H9 (cell line): ENCODE measurements at regions not wholly inside any gene's neighbourhood (a gene's known extent, or its start where the extent isn't known, plus 50 kb on each side); places are given as distances from the start of the nearest gene placed in this dataset.

Experiments
- DNase-seq: peaks from one replicate; pipeline ENCODE4 v3.0.0-alpha.2; 2017
- H2AFZ ChIP-seq: one replicate; pipeline ENCODE4 v1.6.1; 2013; ENCODE audit warnings: mild to moderate bottlenecking, low read length, control low read depth, moderate library complexity
- H2AK5ac ChIP-seq: 2 replicates; pipeline ENCODE4 v1.6.1; 2013; ENCODE audit warnings: low read length, control low read depth, mixed read lengths; ENCODE audit not compliant: insufficient read length
- H2BK120ac ChIP-seq: one replicate; pipeline ENCODE4 v1.6.1; 2013; ENCODE audit warnings: low read depth, mild to moderate bottlenecking, low read length, control low read depth, inconsistent platforms; ENCODE audit not compliant: poor library complexity, severe bottlenecking
- H2BK12ac ChIP-seq: 2 replicates; pipeline ENCODE4 v1.6.1; 2013; ENCODE audit warnings: low read length, control low read depth, mixed read lengths, low read depth; ENCODE audit not compliant: insufficient read length
- H2BK15ac ChIP-seq: 2 replicates; pipeline ENCODE4 v1.6.1; 2013; ENCODE audit warnings: low read depth, low read length, control low read depth
- H2BK20ac ChIP-seq: one replicate; pipeline ENCODE4 v1.6.1; 2013; ENCODE audit warnings: low read depth, mild to moderate bottlenecking, low read length, control low read depth, inconsistent platforms; ENCODE audit not compliant: poor library complexity, severe bottlenecking
- H2BK5ac ChIP-seq: 2 replicates; pipeline ENCODE4 v1.6.1; 2013; ENCODE audit warnings: low read length, control low read depth, mixed read lengths; ENCODE audit not compliant: insufficient read length
- H3K14ac ChIP-seq: 2 replicates; pipeline ENCODE4 v1.6.1; 2013; ENCODE audit warnings: low read length, control low read depth; ENCODE audit not compliant: insufficient read depth
- H3K18ac ChIP-seq: 2 replicates; pipeline ENCODE4 v1.6.1; 2013; ENCODE audit warnings: low read depth, mild to moderate bottlenecking, mixed read lengths, low read length, control low read depth; ENCODE audit not compliant: insufficient read length
- H3K23ac ChIP-seq: 2 replicates; pipeline ENCODE4 v1.6.1; 2013; ENCODE audit warnings: low read length, control low read depth, mixed read lengths, low read depth; ENCODE audit not compliant: insufficient read length
- H3K23me2 ChIP-seq: 2 replicates; pipeline ENCODE4 v1.6.1; 2013; ENCODE audit warnings: low read depth, mild to moderate bottlenecking, mixed read lengths, low read length, control low read depth; ENCODE audit not compliant: insufficient read length, poor library complexity, severe bottlenecking
- H3K27ac ChIP-seq: 2 replicates; pipeline ENCODE4 v1.5.1; 2013; ENCODE audit warnings: low read length, control low read depth, mixed read lengths, low read depth; ENCODE audit not compliant: insufficient read length
- H3K27me3 ChIP-seq: 2 replicates; pipeline ENCODE4 v1.6.1; 2013; ENCODE audit warnings: low read length, control low read depth, inconsistent platforms; ENCODE audit not compliant: insufficient read depth
- H3K4ac ChIP-seq: 2 replicates; pipeline ENCODE4 v1.6.1; 2013; ENCODE audit warnings: low read depth, mild to moderate bottlenecking, control low read depth, inconsistent platforms, low read length, moderate library complexity
- H3K4me1 ChIP-seq: 2 replicates; pipeline ENCODE4 v1.6.1; 2013; ENCODE audit warnings: low read length, control low read depth, inconsistent platforms; ENCODE audit not compliant: insufficient read depth
- H3K4me2 ChIP-seq: 2 replicates; pipeline ENCODE4 v1.6.1; 2013; ENCODE audit warnings: low read length, control low read depth, mixed read lengths; ENCODE audit not compliant: insufficient read length, insufficient read depth
- H3K56ac ChIP-seq: 2 replicates; pipeline ENCODE4 v1.6.1; 2013; ENCODE audit warnings: low read depth, mild to moderate bottlenecking, mixed read lengths, low read length, control low read depth; ENCODE audit not compliant: insufficient read length
- H3K79me1 ChIP-seq: 2 replicates; pipeline ENCODE4 v1.6.1; 2013; ENCODE audit warnings: low read depth, mild to moderate bottlenecking, moderate library complexity, low read length, control low read depth, inconsistent platforms; ENCODE audit not compliant: insufficient read depth, poor library complexity, severe bottlenecking
- H3K79me2 ChIP-seq: 2 replicates; pipeline ENCODE4 v1.6.1; 2013; ENCODE audit warnings: low read length, control low read depth, inconsistent platforms; ENCODE audit not compliant: insufficient read depth
- H3K9ac ChIP-seq: 2 replicates; pipeline ENCODE4 v1.6.1; 2013; ENCODE audit warnings: low read length, control low read depth, mixed read lengths; ENCODE audit not compliant: insufficient read length; ENCODE audit errors: extremely low read depth
- H3K9me3 ChIP-seq: one replicate; pipeline ENCODE4 v1.6.1; 2013; ENCODE audit warnings: low read depth, low read length, inconsistent platforms; ENCODE audit not compliant: control insufficient read depth
- H3T11ph ChIP-seq: one replicate; pipeline ENCODE4 v1.6.1; 2013; ENCODE audit warnings: mild to moderate bottlenecking, low read length, control low read depth, inconsistent platforms
- H4K20me1 ChIP-seq: one replicate; pipeline ENCODE4 v1.6.1; 2013; ENCODE audit not compliant: control insufficient read depth, insufficient read length, insufficient read depth
- H4K5ac ChIP-seq: 2 replicates; pipeline ENCODE4 v1.6.1; 2013; ENCODE audit warnings: low read depth, mild to moderate bottlenecking, mixed read lengths, low read length, control low read depth; ENCODE audit not compliant: insufficient read length
- H4K8ac ChIP-seq: replicated peaks from 2 replicates; pipeline ENCODE4 v1.6.1; 2013; ENCODE audit warnings: low read length, control low read depth, mixed read lengths, low read depth; ENCODE audit not compliant: insufficient read length
- H4K91ac ChIP-seq: 2 replicates; pipeline ENCODE4 v1.6.1; 2013; ENCODE audit warnings: low read depth, mild to moderate bottlenecking, moderate library complexity, mixed read lengths, low read length, control low read depth; ENCODE audit not compliant: insufficient read length
- H3K27ac Mint-ChIP-seq, 3 experiments: 2 replicates in 2 of 3; 3 replicates in 1 of 3; pipeline ENCODE4 v1.8.0; 2020 to 2021; ENCODE audit warnings: mixed read lengths in 3 of 3, mild to moderate bottlenecking in 1 of 3, moderate library complexity in 1 of 3
- H3K27me3 Mint-ChIP-seq: 2 replicates; pipeline ENCODE4 v1.8.0; 2021; ENCODE audit warnings: low read depth, mild to moderate bottlenecking, moderate library complexity, mixed read lengths
- H3K36me3 Mint-ChIP-seq, 3 experiments: 2 replicates in 2 of 3; 3 replicates in 1 of 3; pipeline ENCODE4 v1.8.0; 2020 to 2021; ENCODE audit warnings: low read depth in 3 of 3, mixed read lengths in 3 of 3; ENCODE audit not compliant: insufficient read depth in 1 of 3
- H3K4me1 Mint-ChIP-seq, 2 experiments: 2 replicates each; pipeline ENCODE4 v1.8.0; 2020; ENCODE audit warnings: mixed read lengths in 2 of 2
- H3K4me3 Mint-ChIP-seq, 2 experiments: 2 replicates in 1 of 2; 3 replicates in 1 of 2; pipeline ENCODE4 v1.8.0; 2020 to 2021; ENCODE audit warnings: mild to moderate bottlenecking in 2 of 2, mixed read lengths in 2 of 2, moderate library complexity in 1 of 2
- H3K9me3 Mint-ChIP-seq, 2 experiments: 2 replicates in 1 of 2; 3 replicates in 1 of 2; pipeline ENCODE4 v1.8.0; 2020; ENCODE audit warnings: mild to moderate bottlenecking in 2 of 2, mixed read lengths in 2 of 2, moderate library complexity in 1 of 2
- WGBS: extraction: QIAGEN DNeasy Blood & Tissue Kit; methylation state at CpG from one replicate; pipeline ENCODE4 v1.1.7; 2013; ENCODE audit warnings: missing lambda C conversion rate, low lambda C conversion rate, mixed read lengths; ENCODE audit not compliant: insufficient read length; ENCODE audit errors: extremely low coverage; 5-methylcytosine and 5-hydroxymethylcytosine counted together
- TF ChIP-seq, protein P1 (sequence below): fragments of 200-600 bp; sonication (generic); conservative IDR thresholded peaks from 3 replicates; pipeline ENCODE4 v1.8.0; 2021; ENCODE audit warnings: antibody characterized with exemption, mild to moderate bottlenecking

DNA sequence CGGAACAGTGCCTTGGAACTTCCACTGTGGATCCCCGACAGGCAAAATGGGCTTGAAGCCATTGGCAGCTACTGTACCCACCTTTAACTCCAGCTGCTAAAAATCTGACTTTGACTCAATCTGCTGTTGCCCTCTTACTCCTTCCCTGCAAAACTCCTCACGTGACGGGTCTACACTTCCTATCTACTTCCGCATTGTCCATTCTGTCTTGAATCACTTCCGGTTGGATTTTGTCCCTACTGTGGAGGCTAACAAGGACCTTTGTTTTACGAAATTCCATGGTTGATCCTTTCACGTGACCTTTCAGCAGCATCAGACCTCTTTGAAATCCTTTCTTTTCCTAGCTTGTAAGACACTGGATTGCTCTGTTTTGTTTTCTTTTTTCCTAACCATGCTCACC, 268.4 kb downstream of the PRDM2 start:
- peaks cover 8 to 11% of the 10 kb centered on the region in 2 experiments; a peak in 4 of 5 replicates for H3K9me3 Mint-ChIP-seq
- H3K79me2 ChIP-seq, result no peaks in the 10 kb centered on the region
- no peak overlapping the region for H3K4me3 Mint-ChIP-seq
- no peak overlapping the region for H3K23ac ChIP-seq
- no peak overlapping the region for H2AFZ ChIP-seq
- no peaks in the 10 kb centered on the region for H3K9me3 ChIP-seq
- TF ChIP-seq, protein P1, sequence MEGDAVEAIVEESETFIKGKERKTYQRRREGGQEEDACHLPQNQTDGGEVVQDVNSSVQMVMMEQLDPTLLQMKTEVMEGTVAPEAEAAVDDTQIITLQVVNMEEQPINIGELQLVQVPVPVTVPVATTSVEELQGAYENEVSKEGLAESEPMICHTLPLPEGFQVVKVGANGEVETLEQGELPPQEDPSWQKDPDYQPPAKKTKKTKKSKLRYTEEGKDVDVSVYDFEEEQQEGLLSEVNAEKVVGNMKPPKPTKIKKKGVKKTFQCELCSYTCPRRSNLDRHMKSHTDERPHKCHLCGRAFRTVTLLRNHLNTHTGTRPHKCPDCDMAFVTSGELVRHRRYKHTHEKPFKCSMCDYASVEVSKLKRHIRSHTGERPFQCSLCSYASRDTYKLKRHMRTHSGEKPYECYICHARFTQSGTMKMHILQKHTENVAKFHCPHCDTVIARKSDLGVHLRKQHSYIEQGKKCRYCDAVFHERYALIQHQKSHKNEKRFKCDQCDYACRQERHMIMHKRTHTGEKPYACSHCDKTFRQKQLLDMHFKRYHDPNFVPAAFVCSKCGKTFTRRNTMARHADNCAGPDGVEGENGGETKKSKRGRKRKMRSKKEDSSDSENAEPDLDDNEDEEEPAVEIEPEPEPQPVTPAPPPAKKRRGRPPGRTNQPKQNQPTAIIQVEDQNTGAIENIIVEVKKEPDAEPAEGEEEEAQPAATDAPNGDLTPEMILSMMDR, result no peak
- no peak overlapping the region for H4K8ac ChIP-seq
- H3K27me3 Mint-ChIP-seq, result peaks cover 2% of the 10 kb centered on the region
- H3K4ac ChIP-seq, result no peak overlapping the region
- no peak overlapping the region for H2BK12ac ChIP-seq
- no peak overlapping the region for H2BK15ac ChIP-seq
- no peaks in the 10 kb centered on the region for H4K20me1 ChIP-seq
- H3K36me3 Mint-ChIP-seq, result peaks cover 0 to 6% (median 0%) of the 10 kb centered on the region in 3 experiments; a peak in 3 of 7 replicates
- H3K27ac Mint-ChIP-seq, result no peak overlapping the region
- H2BK5ac ChIP-seq, result no peak overlapping the region
- no peak overlapping the region for H3K14ac ChIP-seq
- no peak overlapping the region for H2BK120ac ChIP-seq
- H4K5ac ChIP-seq, result no peak overlapping the region
- no peaks in the 10 kb centered on the region for H3K27me3 ChIP-seq
- no peak overlapping the region for H3K9ac ChIP-seq
- H3K79me1 ChIP-seq, result no peaks in the 10 kb centered on the region
- H3K18ac ChIP-seq, result no peak overlapping the region
- no peaks in the 10 kb centered on the region for H3K4me1 ChIP-seq
- H3K56ac ChIP-seq, result no peak overlapping the region
- H3K4me1 Mint-ChIP-seq, result peaks cover 8 to 17% of the 10 kb centered on the region in 2 experiments; a peak in 3 of 4 replicates
- H4K91ac ChIP-seq, result no peak overlapping the region
- no peak overlapping the region for H3K4me2 ChIP-seq
- no peak overlapping the region for H3T11ph ChIP-seq
- DNase-seq, result no peak
- H2AK5ac ChIP-seq, result no peak overlapping the region
- whole genome bisulfite sequencing, result no CpG with 5 or more reads among the region's 8 CpGs
- H3K27ac ChIP-seq, result no peak overlapping the region
- H2BK20ac ChIP-seq, result no peak overlapping the region
- no peaks in the 10 kb centered on the region for H3K23me2 ChIP-seq
